Testis (tissue), 2 donors: ENCODE measurements at regions not wholly inside any gene's neighbourhood (a gene's known extent, or its start where the extent isn't known, plus 50 kb on each side); places are given as distances from the start of the nearest gene placed in this dataset.
A peak's percentile ranks its signal among the peaks of the same experiment; 100 is the strongest.

ENCODE experiments used
- DNase-seq: peaks from one replicate; pipeline ENCODE4 v3.0.0-alpha.2; 2019
- H3K27ac ChIP-seq, 2 donors: fragments of 200-600 bp; sonication (generic); one replicate each; pipeline ENCODE4 v1.5.1; 2019
- H3K27me3 ChIP-seq: fragments of 200-600 bp; sonication (generic); one replicate; pipeline ENCODE4 v1.5.1; 2019
- H3K36me3 ChIP-seq: fragments of 200-600 bp; sonication (generic); one replicate; pipeline ENCODE4 v1.5.1; 2017; ENCODE audit warnings: low read depth; ENCODE audit errors: missing control alignments
- H3K4me1 ChIP-seq: fragments of 200-600 bp; sonication (generic); one replicate; pipeline ENCODE4 v1.5.1; 2019
- H3K4me3 ChIP-seq, 2 donors: fragments of 200-600 bp; sonication (generic); one replicate each; pipeline ENCODE4 v1.5.1; 2017 to 2019
- H3K9me3 ChIP-seq: fragments of 200-600 bp; sonication (generic); one replicate; pipeline ENCODE4 v1.5.1; 2017
- CTCF ChIP-seq, 3 experiments: fragments of 450-650 bp in 2 of 3; fragments of 200-600 bp in 1 of 3; sonication (generic) in 1 of 3; IDR thresholded peaks; one replicate each; pipeline ENCODE4 v1.5.1; 2016 to 2019; ENCODE audit warnings: antibody characterized with exemption in 3 of 3, mild to moderate bottlenecking in 2 of 3, moderate library complexity in 1 of 3
- POLR2A ChIP-seq: fragments of 450-650 bp; IDR thresholded peaks from one replicate; pipeline ENCODE4 v1.6.1; 2017; ENCODE audit warnings: antibody characterized with exemption, mild to moderate bottlenecking, moderate library complexity
- WGBS, 2 donors: methylation state at CpG; one replicate each; pipeline ENCODE4 v1.1.5; 2018; 5-methylcytosine and 5-hydroxymethylcytosine counted together
- intact Hi-C: fragments of 100-400 bp; cut with DNase I; formaldehyde crosslinking; loops from one replicate; pipeline ENCODE4 v1.15.1; 2023; ENCODE audit warnings: low total_unique reads

- TF ChIP-seq CTCF (IDR thresholded peaks at IDR 0.05), result no peak
- TF ChIP-seq POLR2A, result no peak
- WGBS, 2 donors, result 56 to 73% methylated on average over 14 to 15 of the region's 15 CpGs
- H3K4me3 ChIP-seq, result no peak overlapping the region
- H3K4me1 ChIP-seq, result peaks cover 18% of the 10 kb centered on the region
- intact Hi-C loops, result no loop called here
- no peak for DNase-seq
- no peaks in the 10 kb centered on the region for H3K36me3 ChIP-seq
- peak overlapping the region in 1 of 2 donors; percentile 20 for H3K27ac ChIP-seq
- H3K9me3 ChIP-seq, result no peaks in the 10 kb centered on the region
- H3K27me3 ChIP-seq, result no peaks in the 10 kb centered on the region
These were observed 102.7 kb upstream of the MAP1LC3B2 start for GRCh38 chr12:116456330-116457082.

GRCh38 chr12:116458492-116458891, 100.7 kb upstream of the MAP1LC3B2 start:
- Histone ChIP-seq H3K27ac (no peak overlapping the region), H3K36me3 (no peaks in the 10 kb centered on the region), H3K27me3 (no peaks in the 10 kb centered on the region), H3K4me3 (peak overlapping the region in 1 of 2 donors; percentile 44), H3K9me3 (no peaks in the 10 kb centered on the region), H3K4me1 (peaks cover 18% of the 10 kb centered on the region)
- TF ChIP-seq POLR2A (no peak), CTCF (IDR thresholded peaks at IDR 0.05) (no peak)
- DNase-seq, result peak; percentile 70
- 62 to 70% methylated on average over 8 to 12 of the region's 12 CpGs for WGBS, 2 donors
- intact Hi-C loops, result no loop called here

- Histone ChIP-seq H3K9me3 (no peaks in the 10 kb centered on the region), H3K36me3 (no peaks in the 10 kb centered on the region), H3K4me3 (peak overlapping the region in 1 of 2 donors; percentile 44), H3K27ac (no peak overlapping the region), H3K27me3 (no peaks in the 10 kb centered on the region), H3K4me1 (peaks cover 18% of the 10 kb centered on the region)
- DNase-seq, result no peak
- intact Hi-C loops, result no loop called here
- WGBS, 2 donors, result 68 to 94% methylated on average over 8 to 21 of the region's 21 CpGs
- no peak for TF ChIP-seq CTCF (IDR thresholded peaks at IDR 0.05)
- TF ChIP-seq POLR2A, result no peak
These were observed 99.9 kb upstream of the MAP1LC3B2 start for GRCh38 chr12:116459011-116459875.

GRCh38 chr12:116459916-116460663, 99.1 kb upstream of the MAP1LC3B2 start:
- Histone ChIP-seq H3K4me1 (peaks cover 13% of the 10 kb centered on the region), H3K4me3 (no peak overlapping the region), H3K27me3 (no peaks in the 10 kb centered on the region), H3K9me3 (no peaks in the 10 kb centered on the region), H3K27ac (no peak overlapping the region), H3K36me3 (no peaks in the 10 kb centered on the region)
- TF ChIP-seq POLR2A, result no peak
- WGBS, 2 donors, result 76 to 81% methylated on average over 17 of the region's 17 CpGs
- intact Hi-C loops, result no loop called here
- DNase-seq, result no peak

GRCh38 chr12:116461060-116461459, 98.1 kb upstream of the MAP1LC3B2 start:
- intact Hi-C loops, result no loop called here
- peaks cover 8% of the 10 kb centered on the region for H3K4me1 ChIP-seq
- no peaks in the 10 kb centered on the region for H3K27me3 ChIP-seq
- WGBS, 2 donors, result 93 to 94% methylated on average over 6 of the region's 6 CpGs
- H3K4me3 ChIP-seq, result no peak overlapping the region
- H3K36me3 ChIP-seq, result no peaks in the 10 kb centered on the region
- H3K9me3 ChIP-seq, result no peaks in the 10 kb centered on the region
- H3K27ac ChIP-seq, result no peak overlapping the region
- DNase-seq, result no peak
- TF ChIP-seq CTCF (IDR thresholded peaks at IDR 0.05) (no peak), POLR2A (no peak)
